Natural killer cell (primary cell): ENCODE measurements at regions not wholly inside any gene's neighbourhood (a gene's known extent, or its start where the extent isn't known, plus 50 kb on each side); places are given as distances from the start of the nearest gene placed in this dataset.

Experiments used
- ATAC-seq, 3 donors: fragments of 150-1000 bp in 2 of 3; fragments of 200-7000 bp in 1 of 3; cut with Tn5 transposase; 1 replicate in 1 of 3; 2 replicates in 2 of 3; pipeline ENCODE4 v1.10.0; 2021; ENCODE audit warnings: mild to moderate bottlenecking in 2 of 3, moderate library complexity in 2 of 3
- DNase-seq, 2 donors: peaks; one replicate each; pipeline versions ENCODE4 v3.0.0 to v3.0.0-alpha.2; 2013 to 2021; ENCODE audit warnings: mixed read lengths in 1 of 2
- H3K27ac ChIP-seq: one replicate; pipeline ENCODE4 v1.5.1; 2013; ENCODE audit warnings: mild to moderate bottlenecking, low read length
- H3K27me3 ChIP-seq: one replicate; pipeline ENCODE4 v1.6.1; 2013; ENCODE audit warnings: low read length; ENCODE audit not compliant: control insufficient read depth, insufficient read depth
- H3K36me3 ChIP-seq: one replicate; pipeline ENCODE4 v1.6.1; 2013; ENCODE audit warnings: low read length; ENCODE audit not compliant: control insufficient read depth, insufficient read depth
- H3K4me1 ChIP-seq: one replicate; pipeline ENCODE4 v1.6.1; 2013; ENCODE audit warnings: low read length; ENCODE audit not compliant: control insufficient read depth, insufficient read depth
- H3K4me3 ChIP-seq: one replicate; pipeline ENCODE4 v1.5.1; 2013; ENCODE audit warnings: low read length
- H3K9me3 ChIP-seq: one replicate; pipeline ENCODE4 v1.6.1; 2013; ENCODE audit warnings: low read length; ENCODE audit not compliant: control insufficient read depth, insufficient read depth
- H3K27ac Mint-ChIP-seq, 2 donors: one replicate each; pipeline ENCODE4 v1.8.0; 2022; ENCODE audit warnings: mild to moderate bottlenecking in 2 of 2, mixed read lengths in 2 of 2, moderate library complexity in 1 of 2
- H3K27me3 Mint-ChIP-seq, 2 donors: one replicate each; pipeline ENCODE4 v1.8.0; 2022; ENCODE audit warnings: low read depth in 2 of 2, mixed read lengths in 2 of 2
- H3K36me3 Mint-ChIP-seq: one replicate; pipeline ENCODE4 v1.8.0; 2022; ENCODE audit warnings: mixed read lengths
- H3K4me1 Mint-ChIP-seq, 2 donors: one replicate each; pipeline ENCODE4 v1.8.0; 2022; ENCODE audit warnings: mixed read lengths in 2 of 2
- H3K4me3 Mint-ChIP-seq: one replicate; pipeline ENCODE4 v1.8.0; 2022; ENCODE audit warnings: mild to moderate bottlenecking, moderate library complexity, mixed read lengths
- H3K9me3 Mint-ChIP-seq, 2 donors: one replicate each; pipeline ENCODE4 v1.8.0; 2022; ENCODE audit warnings: mixed read lengths in 2 of 2
- WGBS: methylation state at CpG from one replicate; pipeline ENCODE4 v1.1.7; 2013; ENCODE audit warnings: missing lambda C conversion rate; ENCODE audit not compliant: insufficient coverage; 5-methylcytosine and 5-hydroxymethylcytosine counted together
- intact Hi-C: fragments of 100-400 bp; cut with micrococcal nuclease; formaldehyde crosslinking; loops from one replicate; pipeline ENCODE4 v1.14.2; 2022
- TF ChIP-seq, protein P1 (sequence below): fragments of 200-600 bp; IDR thresholded peaks from one replicate; pipeline ENCODE4 v1.8.0; 2022; ENCODE audit warnings: antibody characterized with exemption

DNA sequence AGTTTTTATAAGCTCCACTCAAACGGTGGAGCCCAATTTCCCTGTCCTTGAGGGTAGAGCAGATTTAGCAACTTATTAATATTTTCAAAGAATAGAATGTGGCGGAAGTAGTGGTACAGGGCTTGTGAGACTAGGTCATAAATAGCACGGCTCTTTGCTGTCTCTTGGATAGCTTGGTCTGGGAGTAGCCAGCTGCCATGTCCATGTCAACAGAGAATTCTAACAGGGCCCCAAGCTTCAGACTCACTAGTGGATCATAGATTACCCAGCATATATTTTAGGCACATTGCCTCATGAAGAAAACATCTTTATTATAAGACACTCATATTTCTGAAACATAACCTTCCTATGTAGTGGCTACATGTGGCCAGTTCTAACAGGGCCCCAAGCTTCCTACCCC lies 755.7 kb downstream of the HDGFL1 start:
- intact Hi-C loops: no loop called here
- Histone ChIP-seq H3K9me3 (no peaks in the 10 kb centered on the region), H3K27ac (no peak overlapping the region), H3K27me3 (no peaks in the 10 kb centered on the region), H3K4me1 (no peaks in the 10 kb centered on the region), H3K4me3 (no peak overlapping the region), H3K36me3 (no peaks in the 10 kb centered on the region)
- TF ChIP-seq, protein P1, sequence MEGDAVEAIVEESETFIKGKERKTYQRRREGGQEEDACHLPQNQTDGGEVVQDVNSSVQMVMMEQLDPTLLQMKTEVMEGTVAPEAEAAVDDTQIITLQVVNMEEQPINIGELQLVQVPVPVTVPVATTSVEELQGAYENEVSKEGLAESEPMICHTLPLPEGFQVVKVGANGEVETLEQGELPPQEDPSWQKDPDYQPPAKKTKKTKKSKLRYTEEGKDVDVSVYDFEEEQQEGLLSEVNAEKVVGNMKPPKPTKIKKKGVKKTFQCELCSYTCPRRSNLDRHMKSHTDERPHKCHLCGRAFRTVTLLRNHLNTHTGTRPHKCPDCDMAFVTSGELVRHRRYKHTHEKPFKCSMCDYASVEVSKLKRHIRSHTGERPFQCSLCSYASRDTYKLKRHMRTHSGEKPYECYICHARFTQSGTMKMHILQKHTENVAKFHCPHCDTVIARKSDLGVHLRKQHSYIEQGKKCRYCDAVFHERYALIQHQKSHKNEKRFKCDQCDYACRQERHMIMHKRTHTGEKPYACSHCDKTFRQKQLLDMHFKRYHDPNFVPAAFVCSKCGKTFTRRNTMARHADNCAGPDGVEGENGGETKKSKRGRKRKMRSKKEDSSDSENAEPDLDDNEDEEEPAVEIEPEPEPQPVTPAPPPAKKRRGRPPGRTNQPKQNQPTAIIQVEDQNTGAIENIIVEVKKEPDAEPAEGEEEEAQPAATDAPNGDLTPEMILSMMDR: no peak
- H3K27ac Mint-ChIP-seq: no peak overlapping the region
- no peak overlapping the region for H3K4me3 Mint-ChIP-seq
- no peaks in the 10 kb centered on the region for H3K27me3 Mint-ChIP-seq
- H3K4me1 Mint-ChIP-seq: no peaks in the 10 kb centered on the region
- peaks cover 10 to 19% of the 10 kb centered on the region in 2 donors for H3K9me3 Mint-ChIP-seq
- no peak for ATAC-seq
- WGBS: 87% methylated on average over 2 of the region's 3 CpGs
- no peak for DNase-seq
- H3K36me3 Mint-ChIP-seq: no peaks in the 10 kb centered on the region

DNA sequence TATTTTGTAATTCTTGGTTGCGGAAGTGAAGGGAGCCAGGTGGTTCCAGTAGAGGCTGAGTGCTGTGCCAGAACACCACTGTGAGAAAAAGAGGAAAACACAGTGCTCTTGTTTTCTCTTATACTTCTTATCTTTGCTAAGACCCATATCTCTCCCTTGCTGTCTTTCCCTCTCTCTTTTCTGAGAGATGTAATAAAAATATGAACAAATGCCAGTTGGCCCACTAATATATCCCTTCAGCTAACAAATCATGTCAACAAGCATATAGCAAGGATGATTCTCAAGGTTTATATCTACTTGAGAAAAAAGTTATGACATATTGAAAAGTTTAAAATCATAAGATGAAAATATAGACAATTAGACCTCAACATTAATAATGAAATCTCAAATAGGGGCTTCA lies 758.3 kb downstream of the HDGFL1 start:
- no peaks in the 10 kb centered on the region for H3K4me1 ChIP-seq
- no peaks in the 10 kb centered on the region for H3K36me3 ChIP-seq
- H3K36me3 Mint-ChIP-seq: no peaks in the 10 kb centered on the region
- intact Hi-C loops: no loop called here
- DNase-seq: no peak
- no peaks in the 10 kb centered on the region for H3K27me3 ChIP-seq
- no CpG with 5 or more reads among the region's 1 CpG for WGBS
- H3K4me3 ChIP-seq: no peak overlapping the region
- TF ChIP-seq, protein P1: no peak
- H3K27ac Mint-ChIP-seq: no peak overlapping the region
- no peaks in the 10 kb centered on the region for H3K9me3 ChIP-seq
- H3K9me3 Mint-ChIP-seq: peaks cover 6 to 15% of the 10 kb centered on the region in 2 donors
- H3K4me3 Mint-ChIP-seq: no peak overlapping the region
- no peak for ATAC-seq
- no peaks in the 10 kb centered on the region for H3K27me3 Mint-ChIP-seq
- no peaks in the 10 kb centered on the region for H3K4me1 Mint-ChIP-seq
- no peak overlapping the region for H3K27ac ChIP-seq

DNA sequence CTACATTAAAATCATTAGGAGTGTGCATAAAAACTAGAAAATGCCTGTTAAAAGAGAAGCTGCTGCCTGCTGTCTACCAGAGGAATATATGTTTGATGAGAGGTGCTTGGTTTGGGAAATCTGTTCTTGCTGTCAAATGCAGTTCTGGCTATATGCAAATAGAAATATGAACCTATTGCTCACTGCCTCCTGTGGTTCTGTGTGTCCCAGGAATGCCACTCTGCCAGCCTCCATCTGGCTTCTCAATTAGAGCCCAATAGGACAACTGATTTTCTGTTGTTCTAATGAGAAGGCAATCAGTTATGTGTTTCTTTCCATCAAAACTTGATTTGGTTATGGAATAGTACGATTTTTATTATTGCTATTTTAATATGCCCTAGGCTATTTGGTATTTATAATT lies 759.7 kb downstream of the HDGFL1 start:
- H3K4me3 ChIP-seq: no peak overlapping the region
- no peak for ATAC-seq

DNA sequence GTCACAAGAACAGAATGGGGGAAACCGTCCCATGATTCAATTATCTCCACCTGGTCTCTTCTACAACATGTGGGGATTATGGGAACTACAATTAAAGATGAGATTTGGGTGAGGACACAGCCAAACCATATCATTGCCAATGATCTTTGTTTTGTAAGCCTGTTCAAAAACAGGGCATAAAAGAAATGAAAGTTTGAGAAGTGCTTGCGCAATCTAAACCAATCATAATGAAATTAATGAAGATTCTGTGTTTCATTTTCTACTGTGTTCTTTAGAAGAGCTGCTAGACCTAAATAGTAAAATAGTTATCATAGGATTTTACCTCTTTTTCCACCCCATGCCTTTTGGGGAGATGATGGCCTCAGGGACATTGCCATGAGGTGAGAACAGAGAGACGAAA lies 761.3 kb downstream of the HDGFL1 start:
- no peak overlapping the region for H3K4me3 ChIP-seq
- ATAC-seq: no peak
- no peak overlapping the region for H3K27ac ChIP-seq
- TF ChIP-seq, protein P1: no peak
- no peaks in the 10 kb centered on the region for H3K36me3 Mint-ChIP-seq
- H3K4me1 ChIP-seq: no peaks in the 10 kb centered on the region
- H3K9me3 ChIP-seq: peaks cover 5% of the 10 kb centered on the region
- DNase-seq: no peak
- no peak overlapping the region for H3K4me3 Mint-ChIP-seq
- H3K4me1 Mint-ChIP-seq: no peaks in the 10 kb centered on the region
- intact Hi-C loops: no loop called here
- H3K27me3 Mint-ChIP-seq: no peaks in the 10 kb centered on the region
- H3K27me3 ChIP-seq: no peaks in the 10 kb centered on the region
- peaks cover 6 to 17% of the 10 kb centered on the region in 2 donors for H3K9me3 Mint-ChIP-seq
- no peaks in the 10 kb centered on the region for H3K36me3 ChIP-seq
- WGBS: no CpG with 5 or more reads among the region's 3 CpGs
- no peak overlapping the region for H3K27ac Mint-ChIP-seq

More for the DNA sequence above, 759.7 kb downstream of the HDGFL1 start:
- no peaks in the 10 kb centered on the region for H3K4me1 Mint-ChIP-seq
- peaks cover 6 to 17% of the 10 kb centered on the region in 2 donors for H3K9me3 Mint-ChIP-seq
- no peaks in the 10 kb centered on the region for H3K27me3 Mint-ChIP-seq
- DNase-seq: no peak
- TF ChIP-seq, protein P1: no peak
- H3K27ac Mint-ChIP-seq: no peak overlapping the region
- Histone ChIP-seq H3K4me1 (no peaks in the 10 kb centered on the region), H3K36me3 (no peaks in the 10 kb centered on the region), H3K9me3 (peaks cover 3% of the 10 kb centered on the region), H3K27me3 (no peaks in the 10 kb centered on the region), H3K27ac (no peak overlapping the region)
- H3K36me3 Mint-ChIP-seq: no peaks in the 10 kb centered on the region
- H3K4me3 Mint-ChIP-seq: no peak overlapping the region
- intact Hi-C loops: no loop called here
- no CpG with 5 or more reads among the region's 1 CpG for WGBS
